HG02840 (cell line): ENCODE measurements at regions not wholly inside any gene's neighbourhood (a gene's known extent, or its start where the extent isn't known, plus 50 kb on each side); places are given as distances from the start of the nearest gene placed in this dataset.
"Not testable (repeated sequence)": the region's sequence is repeated elsewhere in the genome, so short reads cannot be mapped to it uniquely, and the experiment has no call there.

Experiments
- ATAC-seq: cut with Tn5 transposase; IDR thresholded peaks from one replicate; pipeline ENCODE4 v1.9.1; 2021; ENCODE audit warnings: mild to moderate bottlenecking, moderate library complexity, moderate number of reproducible peaks; ENCODE audit not compliant: unreplicated experiment, low FRiP score

- no peak for ATAC-seq
Observed at GRCh38 chr10:60480865-60481563, 91.3 kb upstream of the ANK3 start.

GRCh38 chr10:60479305-60480020 is 89.8 kb upstream of the ANK3 start:
- ATAC-seq, result no peak

GRCh38 chr10:60476451-60476850 is 86.8 kb upstream of the ANK3 start:
- ATAC-seq, result no peak

- no peak for ATAC-seq
Observed at GRCh38 chr10:60473557-60473956, 83.9 kb upstream of the ANK3 start.

- ATAC-seq, result no peak
Observed at GRCh38 chr10:60470091-60470490, 80.4 kb upstream of the ANK3 start.

- not testable (repeated sequence) for ATAC-seq
Observed at GRCh38 chr10:60469147-60469546, 79.5 kb upstream of the ANK3 start.

GRCh38 chr10:60467202-60467546 is 77.5 kb upstream of the ANK3 start:
- no peak for ATAC-seq

GRCh38 chr10:60466267-60467201 is 76.9 kb upstream of the ANK3 start:
- ATAC-seq, result no peak

GRCh38 chr10:60465801-60466200 is 76.1 kb upstream of the ANK3 start:
- no peak for ATAC-seq

- no peak for ATAC-seq
Observed at GRCh38 chr10:60464659-60465058, 75.0 kb upstream of the ANK3 start.

- ATAC-seq, result no peak
Observed at GRCh38 chr10:60463746-60464145, 74.1 kb upstream of the ANK3 start.

- ATAC-seq, result no peak
Observed at GRCh38 chr10:60461688-60462087, 72.0 kb upstream of the ANK3 start.

- ATAC-seq, result no peak
Observed at GRCh38 chr10:60459701-60460457, 70.2 kb upstream of the ANK3 start.

GRCh38 chr10:60456053-60456452 is 66.4 kb upstream of the ANK3 start:
- ATAC-seq, result no peak

- ATAC-seq, result no peak
Observed at GRCh38 chr10:60454336-60454735, 64.7 kb upstream of the ANK3 start.

GRCh38 chr10:60453036-60453435 is 63.4 kb upstream of the ANK3 start:
- no peak for ATAC-seq

- ATAC-seq, result no peak
Observed at GRCh38 chr10:60450291-60450690, 60.6 kb upstream of the ANK3 start.

- ATAC-seq, result no peak
Observed at GRCh38 chr10:60448246-60448645, 58.6 kb upstream of the ANK3 start.

GRCh38 chr10:60446851-60447250 is 57.2 kb upstream of the ANK3 start:
- no peak for ATAC-seq

GRCh38 chr10:60446070-60446833 is 56.6 kb upstream of the ANK3 start:
- ATAC-seq, result no peak
